A172 (cell line): ENCODE measurements at regions not wholly inside any gene's neighbourhood (a gene's known extent, or its start where the extent isn't known, plus 50 kb on each side); places are given as distances from the start of the nearest gene placed in this dataset.

Experiments used
- DNase-seq: peaks from one replicate; pipeline ENCODE4 v3.0.0-alpha.2; 2015; ENCODE audit warnings: low spot score

- no peak for DNase-seq
These were observed 741.9 kb downstream of the RFPL4B start for GRCh38 chr6:113089056-113089455.

GRCh38 chr6:113092795-113093194, 745.7 kb downstream of the RFPL4B start:
- no peak for DNase-seq

DNA sequence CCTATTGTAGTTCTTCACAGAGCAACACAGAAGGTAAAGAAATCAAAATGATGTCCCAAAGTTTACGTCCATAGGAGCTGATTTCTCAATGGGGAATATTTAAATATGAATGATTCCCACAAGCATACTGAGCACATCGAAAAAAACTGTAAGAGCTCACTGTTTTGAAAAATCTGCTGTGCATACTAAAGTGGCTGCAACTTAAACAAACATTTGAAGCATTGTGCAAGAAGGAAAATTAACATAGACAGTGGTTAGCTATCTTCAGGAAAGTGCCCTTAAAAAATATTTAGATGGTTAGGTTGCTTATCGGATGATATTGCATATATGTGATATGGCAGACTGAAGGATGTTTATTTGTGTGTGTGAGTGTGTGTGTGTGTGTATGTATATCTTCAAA, 747.6 kb downstream of the RFPL4B start:
- no peak for DNase-seq

DNA sequence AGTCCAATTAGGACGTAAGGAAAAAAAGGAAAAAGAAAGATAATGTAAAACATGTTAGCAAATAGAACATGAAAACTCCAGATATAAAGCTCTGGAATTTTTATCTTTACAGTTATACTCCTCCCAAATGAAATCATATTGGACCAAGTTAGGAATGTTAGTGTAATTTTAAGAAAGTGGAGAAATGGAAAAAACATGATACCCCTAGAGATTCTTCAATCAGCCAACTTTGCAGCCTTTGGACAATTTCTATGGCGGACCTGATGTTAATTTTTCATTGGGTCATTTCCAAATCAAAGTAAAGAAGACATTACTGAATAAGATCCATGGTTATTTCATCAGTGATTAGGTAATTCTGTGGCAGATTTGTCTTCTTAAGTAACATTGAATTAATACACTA, 748.7 kb downstream of the RFPL4B start:
- no peak for DNase-seq

DNA sequence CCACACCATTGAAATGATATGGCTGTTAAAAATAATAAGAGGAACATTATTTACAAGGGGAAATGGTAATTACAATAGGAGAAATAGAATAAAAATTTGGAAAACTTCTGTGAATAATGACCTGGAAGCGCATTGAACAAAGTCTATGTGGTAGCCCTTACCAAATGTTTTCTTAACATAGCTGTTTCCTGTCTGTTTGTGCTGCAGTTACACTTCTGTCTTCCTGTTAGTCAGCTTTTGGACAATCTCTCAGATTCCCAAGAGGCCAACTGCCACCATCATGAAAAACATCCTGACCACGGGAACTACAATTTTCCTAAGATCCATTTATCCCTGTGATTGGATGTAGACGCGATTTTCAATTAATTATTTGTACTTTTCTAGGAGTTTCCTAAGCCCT, 754.4 kb upstream of the MARCKS start:
- DNase-seq: peak; percentile 60

- DNase-seq: peak; percentile 59
These were observed 753.3 kb upstream of the MARCKS start for GRCh38 chr6:113103634-113104361.

GRCh38 chr6:113104541-113104940, 752.6 kb upstream of the MARCKS start:
- DNase-seq: no peak

DNA sequence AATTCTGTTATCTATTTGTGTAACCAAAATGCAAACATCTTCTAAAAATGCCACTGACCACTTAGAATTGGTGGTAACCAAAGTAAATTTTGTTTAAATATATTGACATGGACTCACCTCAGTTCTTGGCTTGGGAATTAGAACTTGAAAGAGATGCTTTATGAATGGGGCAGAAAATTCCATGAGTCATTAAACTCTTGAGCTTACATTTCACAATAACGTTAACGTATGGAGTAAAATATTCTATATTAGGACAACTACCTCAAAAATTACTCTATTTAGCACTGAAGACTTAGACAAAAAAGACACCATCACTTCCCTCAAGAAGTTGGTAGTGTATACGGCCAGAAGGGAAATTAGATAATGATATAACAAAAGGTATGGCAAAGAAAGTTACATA, 752.2 kb upstream of the MARCKS start:
- DNase-seq: no peak

- no peak for DNase-seq
These were observed 746.9 kb upstream of the MARCKS start for GRCh38 chr6:113110211-113110610.

- no peak for DNase-seq
These were observed 745.6 kb upstream of the MARCKS start for GRCh38 chr6:113111550-113111949.

- DNase-seq: no peak
These were observed 745.1 kb upstream of the MARCKS start for GRCh38 chr6:113112086-113112485.

GRCh38 chr6:113115196-113115595, 741.9 kb upstream of the MARCKS start:
- no peak for DNase-seq

GRCh38 chr6:113120224-113120581, 736.9 kb upstream of the MARCKS start:
- peak; percentile 87 for DNase-seq

DNA sequence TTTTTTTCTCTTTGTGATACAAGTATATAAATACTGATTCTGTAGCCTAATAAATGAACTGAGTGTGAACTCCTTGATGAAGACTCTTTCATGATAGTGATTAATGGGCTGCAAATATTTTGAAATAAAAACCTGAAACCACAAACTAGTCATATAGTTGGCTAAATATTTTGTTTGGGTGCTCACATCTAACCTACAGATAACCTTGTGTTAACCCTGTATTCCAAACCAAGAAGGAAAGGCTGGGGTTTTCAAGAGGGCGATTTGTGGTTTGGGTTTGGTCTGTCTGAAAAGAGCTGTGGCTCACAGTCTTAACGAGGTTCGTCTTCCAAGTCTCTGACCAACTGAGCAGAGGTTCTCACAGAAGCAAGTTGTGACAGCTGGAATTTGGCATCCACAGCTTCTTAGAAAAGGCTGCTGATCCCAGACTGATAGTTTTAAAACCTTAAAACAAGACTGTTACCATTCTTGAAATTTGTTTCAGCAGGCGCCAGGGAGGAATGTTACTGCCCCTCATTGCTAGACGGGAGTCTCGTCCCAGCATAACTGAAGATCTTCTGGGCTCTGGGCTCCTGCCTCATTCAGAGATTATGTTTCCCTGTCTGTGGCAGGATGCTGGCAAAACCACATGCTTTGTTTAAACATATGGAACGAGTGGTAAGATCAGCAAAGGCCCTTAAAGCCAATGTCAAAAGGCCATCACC, 736.4 kb upstream of the MARCKS start:
- DNase-seq: peak; percentile 97

- DNase-seq: no peak
These were observed 735.6 kb upstream of the MARCKS start for GRCh38 chr6:113121571-113121970.

GRCh38 chr6:113122060-113122459, 735.1 kb upstream of the MARCKS start:
- peak; percentile 94 for DNase-seq

- DNase-seq: no peak
These were observed 731.5 kb upstream of the MARCKS start for GRCh38 chr6:113125626-113126025.

- no peak for DNase-seq
These were observed 729.2 kb upstream of the MARCKS start for GRCh38 chr6:113127786-113128419.

DNA sequence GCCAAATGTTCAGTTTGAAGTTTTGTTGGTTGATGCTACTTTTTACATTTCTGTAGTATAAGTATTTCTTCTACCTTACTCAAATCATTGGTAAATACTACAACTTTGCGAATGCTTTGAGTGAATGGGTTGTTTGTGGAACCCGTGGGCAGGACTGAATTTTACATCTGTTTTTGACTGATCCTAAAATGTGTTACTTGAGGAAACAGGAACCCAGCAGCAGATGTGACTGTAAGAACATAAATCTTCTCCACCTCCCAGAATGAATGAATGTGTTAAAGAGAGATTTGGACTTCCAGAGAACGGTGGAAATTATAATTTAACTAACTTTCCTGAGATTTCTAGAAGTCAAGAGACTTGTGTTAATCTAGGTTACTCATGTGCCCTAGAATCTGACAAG, 728.5 kb upstream of the MARCKS start:
- DNase-seq: no peak

DNA sequence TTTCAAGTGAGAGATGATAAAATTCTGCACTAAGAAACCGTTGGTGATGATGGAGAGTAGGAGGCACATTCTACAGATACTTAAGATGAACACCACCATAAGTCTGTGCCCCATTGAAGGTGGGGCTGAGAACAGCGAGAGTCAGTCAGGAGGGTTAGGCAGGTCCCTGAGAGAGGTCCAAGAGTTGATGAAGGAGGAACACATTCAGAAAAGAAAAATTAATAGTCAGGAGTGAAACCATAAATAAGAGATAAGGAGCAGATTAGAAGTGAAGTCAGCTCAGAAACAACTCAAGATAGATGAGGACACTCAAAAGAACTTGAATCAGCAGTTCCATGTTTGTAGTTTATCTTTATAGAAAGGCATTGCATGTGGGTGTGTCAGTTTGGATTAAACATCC, 727.2 kb upstream of the MARCKS start:
- no peak for DNase-seq

GRCh38 chr6:113137426-113137825, 719.7 kb upstream of the MARCKS start:
- DNase-seq: no peak

DNA sequence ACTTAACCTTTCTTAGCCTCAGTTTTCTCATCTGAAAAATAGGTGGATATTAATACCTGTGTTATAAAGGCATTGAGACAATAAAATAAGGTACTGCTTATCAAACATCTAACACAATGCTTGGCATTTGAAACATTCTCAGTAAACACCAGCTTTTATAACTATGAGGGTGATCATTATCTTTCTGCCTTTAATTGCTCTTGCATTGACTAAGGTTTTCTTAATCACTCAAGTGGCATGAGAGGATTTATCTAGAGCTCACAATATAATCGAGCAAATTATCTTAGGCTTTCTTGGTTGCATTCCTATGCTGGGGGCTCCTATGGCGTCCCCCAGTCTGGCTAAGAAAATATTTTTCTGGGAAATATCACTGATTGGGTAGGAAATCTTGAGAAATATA, 716.4 kb upstream of the MARCKS start:
- no peak for DNase-seq

DNA sequence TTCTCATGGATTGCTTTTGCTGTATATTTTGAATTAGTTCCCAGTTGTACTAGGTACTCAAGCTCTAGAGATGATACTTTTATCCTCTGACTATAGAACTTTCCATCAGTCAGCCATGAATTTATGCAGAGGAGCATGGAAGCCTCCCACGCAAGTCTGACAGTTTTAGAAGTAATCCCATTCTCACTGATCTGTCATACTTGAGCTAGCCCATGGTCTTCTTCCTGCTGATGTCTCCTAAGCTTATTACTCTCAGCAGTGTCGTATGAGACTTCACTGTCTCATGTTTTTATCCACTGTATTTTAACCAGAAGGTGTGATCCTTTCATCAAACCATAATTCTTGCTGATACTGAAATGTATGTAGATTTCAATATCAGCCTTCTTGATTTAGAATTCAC, 715.2 kb upstream of the MARCKS start:
- no peak for DNase-seq
